Ovary (tissue), 7 donors: ENCODE measurements at regions not wholly inside any gene's neighbourhood (a gene's known extent, or its start where the extent isn't known, plus 50 kb on each side); places are given as distances from the start of the nearest gene placed in this dataset.

ENCODE experiments used
- DNase-seq, 5 donors: peaks; one replicate each; pipeline ENCODE4 v3.0.0-alpha.2; 2019 to 2020
- H3K27ac ChIP-seq, 2 donors: fragments of 200-600 bp; one replicate each; pipeline versions ENCODE4 v1.5.1 to v1.8.0; 2019 to 2022
- H3K27me3 ChIP-seq: fragments of 200-600 bp; one replicate; pipeline ENCODE4 v1.8.0; 2022
- H3K36me3 ChIP-seq: fragments of 200-600 bp; sonication (generic); one replicate; pipeline ENCODE4 v1.5.1; 2019
- H3K4me1 ChIP-seq: one replicate; pipeline ENCODE4 v1.8.1; 2013; ENCODE audit warnings: mild to moderate bottlenecking, moderate library complexity; ENCODE audit not compliant: insufficient read depth
- H3K4me3 ChIP-seq: fragments of 200-600 bp; sonication (generic); one replicate; pipeline ENCODE4 v1.5.1; 2017
- H3K9me3 ChIP-seq, 2 donors: fragments of 200-600 bp in 1 of 2; sonication (generic) in 1 of 2; one replicate each; pipeline versions ENCODE4 v1.5.1 to v1.8.1; 2013 to 2019; ENCODE audit warnings: mild to moderate bottlenecking in 1 of 2, moderate library complexity in 1 of 2
- CTCF ChIP-seq, 3 donors: fragments of 450-650 bp in 2 of 3; fragments of 200-600 bp in 1 of 3; IDR thresholded peaks; one replicate each; pipeline versions ENCODE4 v1.5.1 to v1.8.0; 2016 to 2022; ENCODE audit warnings: antibody characterized with exemption in 3 of 3, mild to moderate bottlenecking in 1 of 3
- EP300 ChIP-seq: sonication (generic); formaldehyde crosslinking; IDR thresholded peaks from one replicate; pipeline ENCODE4 v1.6.1; 2017; ENCODE audit warnings: antibody characterized with exemption
- POLR2A ChIP-seq: fragments of 450-650 bp; IDR thresholded peaks from one replicate; pipeline ENCODE4 v1.6.1; 2017; ENCODE audit warnings: antibody characterized with exemption, mild to moderate bottlenecking, moderate library complexity
- WGBS, 3 donors: extraction: QIAGEN DNeasy Blood & Tissue Kit in 1 of 3; methylation state at CpG; one replicate each; pipeline versions ENCODE4 v1.1.5 to v1.1.7; 2013 to 2017; 5-methylcytosine and 5-hydroxymethylcytosine counted together
- intact Hi-C, 4 donors: fragments of 100-400 bp; cut with DNase I; formaldehyde crosslinking; loops; one replicate each; pipeline versions ENCODE4 v1.11.0 to v1.15.1; 2022 to 2023
- donor health status: DM: no; HTN: no; CAD: no; lungs with moderate emphysema.
- donor health status: DM: no; HTN: no; CAD: no.
- donor health status: Bipolar disorder and iron deficiency.
- donor health status: DM: no; HTN: no; CAD: no.
- donor health status: DM: yes; HTN: yes; CAD: no.

- Histone ChIP-seq H3K27me3 (no peaks in the 10 kb centered on the region), H3K27ac (no peak overlapping the region), H3K4me1 (peaks cover 1% of the 10 kb centered on the region), H3K9me3 (no peaks in the 10 kb centered on the region), H3K36me3 (no peaks in the 10 kb centered on the region), H3K4me3 (no peak overlapping the region)
- no peak for DNase-seq
- 58 to 63% (median 63%) methylated on average over 2 of the region's 2 CpGs for WGBS, 3 donors
- intact Hi-C loops = no loop called here
- TF ChIP-seq POLR2A (no peak), CTCF (IDR thresholded peaks at IDR 0.05) (no peak), EP300 (no peak)
Observed at GRCh38 chr3:28672406-28672805, 323.8 kb upstream of the AZI2 start.

GRCh38 chr3:28673446-28673845 lies 324.8 kb upstream of the AZI2 start:
- Histone ChIP-seq H3K27ac (no peak overlapping the region), H3K36me3 (no peaks in the 10 kb centered on the region), H3K4me3 (no peak overlapping the region), H3K9me3 (no peaks in the 10 kb centered on the region), H3K27me3 (no peaks in the 10 kb centered on the region), H3K4me1 (no peaks in the 10 kb centered on the region)
- intact Hi-C loops = no loop called here
- WGBS, 3 donors = 84 to 91% (median 87%) methylated on average over 3 of the region's 3 CpGs
- DNase-seq = no peak
- no peak for TF ChIP-seq POLR2A
- no peak for TF ChIP-seq CTCF (IDR thresholded peaks at IDR 0.05)
- no peak for TF ChIP-seq EP300

- Histone ChIP-seq H3K27ac (no peak overlapping the region), H3K27me3 (no peaks in the 10 kb centered on the region), H3K4me1 (no peaks in the 10 kb centered on the region), H3K9me3 (no peaks in the 10 kb centered on the region), H3K36me3 (no peaks in the 10 kb centered on the region), H3K4me3 (no peak overlapping the region)
- TF ChIP-seq CTCF (IDR thresholded peaks at IDR 0.05) (no peak), EP300 (no peak), POLR2A (no peak)
- intact Hi-C loops = no loop called here
- WGBS, 3 donors = 94 to 98% (median 96%) methylated on average over 4 of the region's 4 CpGs
- no peak for DNase-seq
Observed at GRCh38 chr3:28674212-28674611, 325.6 kb upstream of the AZI2 start.

- no peaks in the 10 kb centered on the region for H3K9me3 ChIP-seq
- H3K4me1 ChIP-seq = no peaks in the 10 kb centered on the region
- intact Hi-C loops = no loop called here
- no peak for TF ChIP-seq CTCF (IDR thresholded peaks at IDR 0.05)
- TF ChIP-seq POLR2A = no peak
- TF ChIP-seq EP300 = no peak
- WGBS, 3 donors = 85 to 94% (median 90%) methylated on average over 8 to 9 of the region's 9 CpGs
- no peak overlapping the region for H3K4me3 ChIP-seq
- H3K27ac ChIP-seq = no peak overlapping the region
- DNase-seq = no peak
- H3K36me3 ChIP-seq = no peaks in the 10 kb centered on the region
- no peaks in the 10 kb centered on the region for H3K27me3 ChIP-seq
Observed at GRCh38 chr3:28677581-28677980, 329.0 kb upstream of the AZI2 start.

- Histone ChIP-seq H3K36me3 (no peaks in the 10 kb centered on the region), H3K9me3 (no peaks in the 10 kb centered on the region), H3K4me1 (no peaks in the 10 kb centered on the region), H3K4me3 (no peak overlapping the region), H3K27ac (no peak overlapping the region), H3K27me3 (no peaks in the 10 kb centered on the region)
- 75 to 77% (median 76%) methylated on average over 8 of the region's 8 CpGs for WGBS, 3 donors
- intact Hi-C loops = no loop called here
- TF ChIP-seq CTCF (IDR thresholded peaks at IDR 0.05) = no peak
- TF ChIP-seq EP300 = no peak
- no peak for TF ChIP-seq POLR2A
- DNase-seq = no peak
Observed at GRCh38 chr3:28678086-28678485, 329.5 kb upstream of the AZI2 start.
